Transverse colon (tissue), 4 donors: ENCODE measurements at regions not wholly inside any gene's neighbourhood (a gene's known extent, or its start where the extent isn't known, plus 50 kb on each side); places are given as distances from the start of the nearest gene placed in this dataset.

Experiments
- DNase-seq: peaks from one replicate; pipeline ENCODE4 v3.0.0-alpha.2; 2019
- H3K27ac ChIP-seq, 4 donors: fragments of 200-600 bp; sonication (generic); 2 replicates each; pipeline ENCODE4 v1.5.1; 2016 to 2018; ENCODE audit warnings: inconsistent platforms in 4 of 4
- H3K27me3 ChIP-seq: fragments of 200-600 bp; sonication (generic); 2 replicates; pipeline ENCODE4 v1.5.1; 2017; ENCODE audit warnings: inconsistent platforms
- H3K36me3 ChIP-seq, 4 donors: fragments of 200-600 bp; sonication (generic); 2 replicates each; pipeline ENCODE4 v1.5.1; 2017 to 2019; ENCODE audit warnings: inconsistent platforms in 4 of 4
- H3K4me1 ChIP-seq, 4 donors: fragments of 200-600 bp; sonication (generic); 2 replicates each; pipeline ENCODE4 v1.5.1; 2017 to 2020; ENCODE audit warnings: inconsistent platforms in 4 of 4
- H3K4me3 ChIP-seq, 4 donors: fragments of 200-600 bp; sonication (generic); 1 replicate in 1 of 4; 2 replicates in 3 of 4; pipeline versions ENCODE4 v1.5.1 to v1.6.1; 2017 to 2019; ENCODE audit warnings: inconsistent platforms in 4 of 4
- H3K9me3 ChIP-seq, 2 donors: fragments of 200-600 bp; sonication (generic); 2 replicates each; pipeline ENCODE4 v1.5.1; 2017 to 2019; ENCODE audit warnings: inconsistent platforms in 2 of 2
- EP300 ChIP-seq: sonication (generic); formaldehyde crosslinking; IDR thresholded peaks from one replicate; pipeline ENCODE4 v1.6.1; 2017; ENCODE audit warnings: antibody characterized with exemption, low read depth
- POLR2A ChIP-seq: fragments of 450-650 bp; IDR thresholded peaks from one replicate; pipeline ENCODE4 v1.6.1; 2016; ENCODE audit warnings: antibody characterized with exemption, mild to moderate bottlenecking, moderate library complexity
- POLR2AphosphoS5 ChIP-seq, 3 donors: sonication (generic); formaldehyde crosslinking; IDR thresholded peaks; one replicate each; pipeline ENCODE4 v1.6.1; 2016; ENCODE audit warnings: antibody characterized with exemption in 3 of 3
- WGBS, 2 donors: methylation state at CpG; one replicate each; pipeline ENCODE4 v1.1.5; 2018; ENCODE audit warnings: low coverage in 1 of 2; 5-methylcytosine and 5-hydroxymethylcytosine counted together
- in situ Hi-C, 4 donors: fragments of 200-750 bp; cut with MboI; loops; one replicate each; pipeline versions ENCODE4 v1.15.0 to v1.15.1; 2017; ENCODE audit warnings: low sequenced_read_pairs in 3 of 4, low pct_ligation_motif_present in 1 of 4, low pct_unique_long_range_greater_than_20kb in 1 of 4
- intact Hi-C: fragments of 100-400 bp; cut with DNase I; formaldehyde crosslinking; loops from one replicate; pipeline ENCODE4 v1.15.1; 2023; ENCODE audit warnings: low total_unique reads
- TF ChIP-seq, protein P1 (sequence below), 5 experiments: fragments of 200-600 bp in 3 of 5; fragments of 450-650 bp in 2 of 5; sonication (generic) in 3 of 5; IDR thresholded peaks; 1 replicate in 2 of 5; 2 replicates in 3 of 5; pipeline ENCODE4 v1.5.1; 2016 to 2017; ENCODE audit warnings: antibody characterized with exemption in 5 of 5, inconsistent platforms in 3 of 5, mild to moderate bottlenecking in 2 of 5, moderate library complexity in 1 of 5

DNA sequence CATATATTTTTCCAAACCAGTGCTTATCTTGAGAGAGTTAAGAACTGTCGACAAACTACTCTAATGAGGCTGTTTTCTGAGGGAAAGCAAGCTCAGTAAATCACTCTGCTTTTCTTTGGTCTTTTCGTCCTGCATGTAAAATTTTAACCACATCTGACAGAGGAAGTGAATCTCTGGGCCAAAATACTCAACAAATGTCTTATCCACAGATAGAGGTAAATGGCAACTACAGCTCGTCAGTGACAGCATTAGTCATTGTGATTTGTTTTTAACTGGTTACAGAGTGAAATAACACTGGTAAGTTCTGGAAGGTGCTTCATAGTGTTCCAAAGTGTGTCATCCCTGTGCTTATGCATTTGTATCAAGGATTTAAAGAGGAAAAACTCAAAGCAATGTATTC is 82.6 kb upstream of the SLC8A1 start:
- in situ Hi-C loops: no loop called here
- TF ChIP-seq EP300 (no peak), POLR2AphosphoS5 (IDR thresholded peaks at IDR 0.05) (no peak), POLR2A (no peak)
- TF ChIP-seq, protein P1, sequence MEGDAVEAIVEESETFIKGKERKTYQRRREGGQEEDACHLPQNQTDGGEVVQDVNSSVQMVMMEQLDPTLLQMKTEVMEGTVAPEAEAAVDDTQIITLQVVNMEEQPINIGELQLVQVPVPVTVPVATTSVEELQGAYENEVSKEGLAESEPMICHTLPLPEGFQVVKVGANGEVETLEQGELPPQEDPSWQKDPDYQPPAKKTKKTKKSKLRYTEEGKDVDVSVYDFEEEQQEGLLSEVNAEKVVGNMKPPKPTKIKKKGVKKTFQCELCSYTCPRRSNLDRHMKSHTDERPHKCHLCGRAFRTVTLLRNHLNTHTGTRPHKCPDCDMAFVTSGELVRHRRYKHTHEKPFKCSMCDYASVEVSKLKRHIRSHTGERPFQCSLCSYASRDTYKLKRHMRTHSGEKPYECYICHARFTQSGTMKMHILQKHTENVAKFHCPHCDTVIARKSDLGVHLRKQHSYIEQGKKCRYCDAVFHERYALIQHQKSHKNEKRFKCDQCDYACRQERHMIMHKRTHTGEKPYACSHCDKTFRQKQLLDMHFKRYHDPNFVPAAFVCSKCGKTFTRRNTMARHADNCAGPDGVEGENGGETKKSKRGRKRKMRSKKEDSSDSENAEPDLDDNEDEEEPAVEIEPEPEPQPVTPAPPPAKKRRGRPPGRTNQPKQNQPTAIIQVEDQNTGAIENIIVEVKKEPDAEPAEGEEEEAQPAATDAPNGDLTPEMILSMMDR (IDR thresholded peaks at IDR 0.05): no peak
- H3K27ac ChIP-seq: no peak overlapping the region
- no peaks in the 10 kb centered on the region for H3K4me1 ChIP-seq
- H3K9me3 ChIP-seq: no peaks in the 10 kb centered on the region
- DNase-seq: no peak
- intact Hi-C loops: no loop called here
- no peaks in the 10 kb centered on the region for H3K27me3 ChIP-seq
- no peak overlapping the region for H3K4me3 ChIP-seq
- H3K36me3 ChIP-seq: no peaks in the 10 kb centered on the region
- WGBS, 2 donors: 37 to 45% methylated on average over 3 of the region's 3 CpGs

DNA sequence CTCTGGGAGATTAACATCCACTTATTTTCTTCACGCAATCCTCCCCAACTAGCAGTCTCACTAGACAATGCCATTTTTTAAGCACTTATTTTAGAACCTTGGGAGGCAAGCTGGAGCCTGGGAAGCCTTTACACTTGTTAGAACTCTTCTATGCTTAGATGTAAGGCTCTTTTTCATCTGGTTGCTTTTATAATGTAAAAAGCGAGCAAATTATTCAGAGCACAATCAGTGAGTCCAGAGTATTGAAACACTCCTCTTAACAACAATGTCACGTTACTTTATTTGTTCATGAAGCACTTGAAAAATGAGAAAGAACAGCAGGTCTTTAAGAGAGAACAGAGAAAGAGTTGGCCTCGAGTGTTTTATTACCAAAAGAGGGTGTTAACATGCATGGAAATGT is 84.1 kb upstream of the SLC8A1 start:
- no peak overlapping the region for H3K4me3 ChIP-seq
- no peaks in the 10 kb centered on the region for H3K27me3 ChIP-seq
- no peak for DNase-seq
- H3K4me1 ChIP-seq: no peaks in the 10 kb centered on the region
- WGBS, 2 donors: 61 to 67% methylated on average over 4 of the region's 4 CpGs
- H3K36me3 ChIP-seq: no peaks in the 10 kb centered on the region
- in situ Hi-C loops (no loop called here), intact Hi-C loops (no loop called here)
- no peak overlapping the region for H3K27ac ChIP-seq
- H3K9me3 ChIP-seq: no peaks in the 10 kb centered on the region
- TF ChIP-seq, protein P1 (IDR thresholded peaks at IDR 0.05): no peak
- TF ChIP-seq EP300 (no peak), POLR2A (no peak), POLR2AphosphoS5 (IDR thresholded peaks at IDR 0.05) (no peak)

GRCh38 chr2:40540026-40540425 is 88.1 kb upstream of the SLC8A1 start:
- no peaks in the 10 kb centered on the region for H3K4me1 ChIP-seq
- no peak overlapping the region for H3K27ac ChIP-seq
- H3K9me3 ChIP-seq: no peaks in the 10 kb centered on the region
- H3K27me3 ChIP-seq: no peaks in the 10 kb centered on the region
- in situ Hi-C loops: no loop called here
- intact Hi-C loops: no loop called here
- no peaks in the 10 kb centered on the region for H3K36me3 ChIP-seq
- TF ChIP-seq POLR2AphosphoS5 (IDR thresholded peaks at IDR 0.05): no peak
- TF ChIP-seq EP300: no peak
- TF ChIP-seq, protein P1 (IDR thresholded peaks at IDR 0.05): no peak
- no peak for TF ChIP-seq POLR2A
- no peak overlapping the region for H3K4me3 ChIP-seq
- WGBS, 2 donors: 49 to 63% methylated on average over 3 of the region's 3 CpGs
- DNase-seq: no peak

GRCh38 chr2:40543381-40543780 is 91.5 kb upstream of the SLC8A1 start:
- Histone ChIP-seq H3K4me3 (no peak overlapping the region), H3K9me3 (no peaks in the 10 kb centered on the region), H3K27ac (no peak overlapping the region), H3K27me3 (no peaks in the 10 kb centered on the region), H3K4me1 (no peaks in the 10 kb centered on the region), H3K36me3 (no peaks in the 10 kb centered on the region)
- WGBS, 2 donors: 76 to 81% methylated on average over 2 of the region's 2 CpGs
- DNase-seq: no peak
- TF ChIP-seq EP300: no peak
- TF ChIP-seq POLR2AphosphoS5 (IDR thresholded peaks at IDR 0.05): no peak
- no peak for TF ChIP-seq POLR2A
- TF ChIP-seq, protein P1 (IDR thresholded peaks at IDR 0.05): no peak
- intact Hi-C loops (no loop called here), in situ Hi-C loops (no loop called here)
